ENCODE measurements at regions not wholly inside any gene's neighbourhood (a gene's known extent, or its start where the extent isn't known, plus 50 kb on each side); places are given as distances from the start of the nearest gene placed in this dataset.

- Histone ChIP-seq H2BK5ac (ENCODE audit: insufficient read length, low read length) (no peak overlapping the region), H3K4me1 (ENCODE audit: insufficient read depth, low read length) (peaks cover 2% of the 10 kb centered on the region; the same call in 1 of the 2 replicates), H3T11ph (ENCODE audit: low read length) (no peak overlapping the region), H3K56ac (ENCODE audit: insufficient read length, low read depth, low read length) (no peak overlapping the region), H4K5ac (ENCODE audit: insufficient read length, low read depth, low read length) (no peak overlapping the region), H3K9me3 (ENCODE audit: control insufficient read depth, low read depth, low read length) (no peaks in the 10 kb centered on the region), H2BK15ac (ENCODE audit: low read depth, low read length) (no peak overlapping the region), H3K23me2 (ENCODE audit: insufficient read length, low read depth, low read length, poor library complexity, severe bottlenecking) (no peaks in the 10 kb centered on the region), H3K79me2 (ENCODE audit: insufficient read depth, low read length) (no peaks in the 10 kb centered on the region), H3K14ac (ENCODE audit: insufficient read depth, low read length) (no peak overlapping the region), H3K4me2 (ENCODE audit: insufficient read depth, insufficient read length, low read length) (peak overlapping the region; percentile 38), H2AK5ac (ENCODE audit: insufficient read length, low read length) (no peak overlapping the region), H3K9ac (ENCODE audit: extremely low read depth, insufficient read length, low read length) (no peak overlapping the region), H3K18ac (ENCODE audit: insufficient read length, low read depth, low read length) (no peak overlapping the region), H2AFZ (ENCODE audit: low read length) (no peak overlapping the region), H3K27me3 (ENCODE audit: insufficient read depth, low read length) (no peaks in the 10 kb centered on the region), H2BK120ac (ENCODE audit: low read depth, low read length, poor library complexity, severe bottlenecking) (no peak overlapping the region), H3K4ac (ENCODE audit: low read depth, low read length) (no peak overlapping the region), H2BK12ac (ENCODE audit: insufficient read length, low read depth, low read length) (no peak overlapping the region), H4K20me1 (ENCODE audit: control insufficient read depth, insufficient read depth, insufficient read length) (no peaks in the 10 kb centered on the region), H2BK20ac (ENCODE audit: low read depth, low read length, poor library complexity, severe bottlenecking) (no peak overlapping the region), H4K91ac (ENCODE audit: insufficient read length, low read depth, low read length) (no peak overlapping the region), H3K27ac (ENCODE audit: insufficient read length, low read depth, low read length) (no peak overlapping the region), H3K79me1 (ENCODE audit: insufficient read depth, low read depth, low read length, poor library complexity, severe bottlenecking) (no peaks in the 10 kb centered on the region), H4K8ac (replicated peaks; ENCODE audit: insufficient read length, low read depth, low read length) (no peak overlapping the region), H3K23ac (ENCODE audit: insufficient read length, low read depth, low read length) (no peak overlapping the region)
- DNase-seq: peak; percentile 92
- Mint-ChIP-seq H3K27ac (no peak overlapping the region), H3K4me1 (peaks cover 40 to 44% of the 10 kb centered on the region in 2 experiments), H3K36me3 (ENCODE audit: insufficient read depth in 1 of 3, low read depth in 3 of 3) (no peaks in the 10 kb centered on the region), H3K27me3 (ENCODE audit: low read depth) (peaks cover 59% of the 10 kb centered on the region), H3K4me3 (peak overlapping the region; percentile 41 to 51; a peak in 2 of 5 replicates), H3K9me3 (no peaks in the 10 kb centered on the region; a peak in 1 of 5 replicates)
- TF ChIP-seq CTCF (conservative IDR thresholded peaks at IDR 0.05): peak; percentile 74
- no CpG with 5 or more reads among the region's 13 CpGs for WGBS (ENCODE audit: extremely low coverage, insufficient read length, low lambda C conversion rate)
Observed at GRCh38 chr11:31870609-31871309, 59.6 kb upstream of the PAX6 start.
